GM21786 (cell line): ENCODE measurements at regions not wholly inside any gene's neighbourhood (a gene's known extent, or its start where the extent isn't known, plus 50 kb on each side); places are given as distances from the start of the nearest gene placed in this dataset.
"Not testable (repeated sequence)": the region's sequence is repeated elsewhere in the genome, so short reads cannot be mapped to it uniquely, and the experiment has no call there.

Experiments used
- ATAC-seq: cut with Tn5 transposase; IDR thresholded peaks from one replicate; pipeline ENCODE4 v1.9.1; 2021; ENCODE audit not compliant: unreplicated experiment

GRCh38 chr18:34521040-34521439 lies 189.1 kb upstream of the DTNA start:
- no peak for ATAC-seq

DNA sequence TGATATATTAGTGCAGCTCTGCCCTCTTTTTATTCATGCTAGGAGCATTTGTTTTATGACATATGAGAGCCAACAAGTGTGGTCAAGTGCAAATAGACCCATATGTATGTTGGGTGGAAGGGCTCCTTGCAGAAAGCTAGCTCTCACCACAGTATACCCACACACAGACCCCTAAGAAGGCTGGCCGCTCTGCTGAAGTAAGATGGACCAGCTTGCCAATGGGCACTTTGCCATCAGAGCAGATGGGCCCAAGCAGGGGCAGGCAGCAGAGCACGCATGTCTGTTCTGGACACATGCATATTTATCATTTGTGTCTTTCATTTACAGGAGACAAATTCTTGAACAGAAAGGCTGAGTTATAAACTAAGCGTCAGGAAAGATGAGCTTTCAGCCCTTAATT lies 187.5 kb upstream of the DTNA start:
- ATAC-seq, result no peak

DNA sequence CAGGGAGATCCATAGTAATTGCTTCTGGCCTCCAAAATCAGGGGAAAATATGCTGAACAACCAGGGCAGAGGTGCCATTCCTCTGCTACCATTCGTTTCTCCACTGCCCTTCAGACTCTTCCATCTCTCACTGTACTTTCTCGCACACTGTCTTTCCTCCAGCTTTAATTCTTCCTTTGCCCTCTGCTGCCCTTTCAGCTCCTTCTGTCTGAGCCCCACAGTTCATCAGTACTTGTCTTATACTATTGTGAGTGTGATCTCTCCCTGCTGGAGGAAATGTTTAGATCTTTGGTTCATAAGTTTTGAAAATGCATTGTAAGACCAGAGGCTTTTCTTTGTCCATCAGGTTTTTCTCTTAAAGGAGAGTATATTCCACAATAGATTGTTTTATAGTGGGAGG lies 184.9 kb upstream of the DTNA start:
- ATAC-seq, result no peak

DNA sequence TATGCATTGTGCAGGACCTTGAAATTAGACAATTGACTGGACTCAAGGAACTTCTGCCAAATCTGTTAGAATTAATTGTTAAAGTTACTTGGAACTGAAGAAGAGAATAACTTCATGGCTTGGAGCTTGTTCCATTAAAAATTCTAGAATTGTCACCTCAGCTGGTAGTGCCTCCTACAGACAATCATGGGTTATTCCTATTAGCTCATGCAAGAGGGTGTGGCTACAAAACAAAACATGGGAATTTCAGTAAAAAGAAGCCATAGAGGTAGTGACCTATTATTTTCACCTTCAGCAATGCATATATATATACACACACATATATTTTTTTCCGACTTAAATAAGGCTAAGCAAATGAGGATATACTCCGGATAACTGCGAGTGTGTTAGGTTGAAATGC lies 181.9 kb upstream of the DTNA start:
- no peak for ATAC-seq

- ATAC-seq, result no peak
Observed at GRCh38 chr18:34529358-34530335, 180.5 kb upstream of the DTNA start.

DNA sequence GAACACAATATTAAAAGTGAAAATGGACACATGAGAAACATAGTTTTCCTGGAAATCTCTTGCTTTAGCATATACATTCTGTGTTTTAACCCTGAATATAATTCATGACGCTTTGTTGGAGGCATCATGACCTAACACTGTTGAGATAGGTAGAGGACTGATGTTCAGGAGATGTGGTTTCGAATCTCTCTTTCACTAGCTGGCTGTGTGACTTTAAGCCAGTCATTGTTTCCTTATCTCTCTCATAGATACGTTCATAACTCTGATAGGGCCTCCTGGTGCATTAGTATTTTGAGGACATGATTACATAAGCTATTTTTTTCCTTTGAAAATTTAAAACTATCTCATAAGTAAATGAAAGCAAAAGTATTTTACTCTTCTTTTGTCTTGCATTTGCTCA lies 179.0 kb upstream of the DTNA start:
- ATAC-seq, result no peak

- ATAC-seq, result not testable (repeated sequence)
Observed at GRCh38 chr18:34534642-34535041, 175.5 kb upstream of the DTNA start.

- ATAC-seq, result no peak
Observed at GRCh38 chr18:34540897-34541296, 169.2 kb upstream of the DTNA start.

GRCh38 chr18:34542625-34543024 lies 167.5 kb upstream of the DTNA start:
- no peak for ATAC-seq

DNA sequence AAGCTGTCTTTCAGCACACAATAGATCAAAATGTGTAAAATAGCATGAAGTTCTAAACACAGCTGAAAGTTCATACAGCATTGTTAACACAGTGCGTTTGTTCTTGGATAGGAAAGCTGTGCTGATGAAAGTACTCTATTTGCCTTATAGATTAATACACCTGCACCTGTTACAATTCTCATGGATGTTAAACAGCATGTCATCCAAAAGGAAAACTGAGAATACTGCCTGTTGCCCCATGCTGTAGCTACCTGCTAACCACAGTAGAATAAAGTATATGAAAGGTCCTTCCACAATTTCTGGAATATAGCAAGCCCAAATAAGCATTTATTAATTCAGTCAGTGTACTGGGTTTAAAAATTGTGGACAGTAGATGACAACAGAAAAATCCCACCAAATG lies 166.7 kb upstream of the DTNA start:
- ATAC-seq, result no peak

GRCh38 chr18:34543945-34544344 lies 166.2 kb upstream of the DTNA start:
- no peak for ATAC-seq

GRCh38 chr18:34544930-34545329 lies 165.2 kb upstream of the DTNA start:
- ATAC-seq, result no peak

DNA sequence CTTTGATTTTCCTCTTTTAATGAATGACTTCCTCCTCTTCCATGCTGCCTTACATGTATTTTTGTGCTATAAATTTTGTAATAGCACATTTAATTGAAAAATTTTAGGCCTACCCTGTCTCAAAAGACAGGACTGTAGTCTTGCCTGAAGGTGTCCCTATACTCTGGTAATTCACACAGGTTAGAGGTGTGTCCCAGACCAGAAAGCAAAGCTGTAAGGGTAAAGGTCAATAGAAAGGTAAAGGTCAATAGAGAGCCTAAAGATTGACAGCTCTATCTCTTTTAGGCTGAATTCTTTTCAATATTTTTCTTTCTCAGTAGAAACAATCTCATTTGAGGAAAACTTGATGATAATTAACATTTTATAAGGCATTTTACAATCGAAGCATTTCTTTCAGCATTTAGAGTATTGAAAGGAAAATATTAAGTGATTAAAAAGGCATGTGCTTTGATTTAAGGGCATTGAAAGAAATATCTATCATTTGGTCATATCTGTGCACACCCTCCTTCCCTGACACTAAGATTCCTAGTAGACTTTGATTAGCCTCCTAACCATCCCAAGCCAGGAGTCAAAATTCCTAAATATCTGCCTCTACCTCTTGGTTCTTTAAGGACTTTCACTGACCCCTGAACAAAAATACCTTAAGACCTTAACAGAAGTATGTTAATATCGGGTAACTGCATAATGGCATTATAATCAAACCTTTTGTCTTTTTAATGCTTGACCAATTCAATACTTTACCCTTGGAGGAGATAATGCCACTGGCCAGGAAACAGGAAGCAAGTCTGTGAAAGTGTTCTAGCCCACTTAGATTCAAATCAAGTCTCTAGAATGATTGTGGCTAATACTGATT lies 161.8 kb upstream of the DTNA start:
- ATAC-seq, result no peak

DNA sequence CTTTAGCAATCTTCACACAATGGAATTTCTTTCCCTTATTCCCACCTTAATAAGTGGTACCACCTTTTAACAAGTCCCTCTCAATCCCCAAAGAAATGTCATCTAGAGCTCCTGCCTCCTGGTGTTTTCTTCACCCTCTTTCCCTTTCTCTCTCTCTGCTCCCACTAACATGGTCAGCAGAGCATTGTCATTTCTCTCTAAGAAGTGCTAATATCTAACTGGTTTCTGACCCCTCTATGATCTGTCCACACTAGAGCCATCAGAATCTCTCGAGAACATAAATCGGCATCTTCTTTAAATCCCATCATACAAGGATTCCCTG lies 161.2 kb upstream of the DTNA start:
- ATAC-seq, result no peak

DNA sequence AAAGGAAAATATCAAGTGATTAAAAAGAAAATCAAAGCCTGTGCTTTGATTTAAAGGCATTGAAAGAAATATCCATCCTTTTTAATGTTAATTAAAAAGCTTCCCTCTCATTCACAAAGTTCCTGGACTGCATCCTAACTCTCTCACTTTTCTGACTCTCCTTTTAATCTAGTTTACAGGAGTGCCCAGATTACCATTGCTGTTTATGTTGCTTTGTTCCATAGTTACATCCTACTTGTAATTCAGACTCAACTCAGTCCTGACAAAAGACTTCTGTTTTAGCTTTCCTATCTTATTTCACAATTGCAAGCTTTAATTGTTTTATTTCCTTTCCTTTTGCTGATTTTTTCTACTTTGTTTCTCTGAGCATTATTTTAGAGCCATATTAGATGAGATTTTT lies 160.7 kb upstream of the DTNA start:
- no peak for ATAC-seq

DNA sequence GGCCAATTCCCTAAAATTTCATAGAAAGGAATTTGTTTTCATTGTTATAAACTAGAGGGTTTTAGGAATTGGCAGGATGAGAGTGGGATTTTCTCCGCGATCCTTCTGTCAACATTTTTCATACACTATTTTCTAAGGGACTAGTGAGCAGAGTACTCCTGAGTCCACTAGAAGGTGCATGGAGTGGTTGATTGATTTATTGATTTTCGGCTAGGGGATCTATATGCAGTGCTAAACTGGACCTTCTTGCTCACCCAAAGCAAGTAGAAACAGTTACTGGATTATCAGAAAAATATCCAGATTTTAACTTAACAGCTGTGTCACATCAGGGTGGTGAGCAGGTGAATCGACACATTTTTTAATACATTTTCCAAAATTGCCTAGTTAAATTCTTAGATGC lies 159.9 kb upstream of the DTNA start:
- no peak for ATAC-seq

GRCh38 chr18:34550902-34551301 lies 159.2 kb upstream of the DTNA start:
- no peak for ATAC-seq

- ATAC-seq, result no peak
Observed at GRCh38 chr18:34551824-34552223, 158.3 kb upstream of the DTNA start.

DNA sequence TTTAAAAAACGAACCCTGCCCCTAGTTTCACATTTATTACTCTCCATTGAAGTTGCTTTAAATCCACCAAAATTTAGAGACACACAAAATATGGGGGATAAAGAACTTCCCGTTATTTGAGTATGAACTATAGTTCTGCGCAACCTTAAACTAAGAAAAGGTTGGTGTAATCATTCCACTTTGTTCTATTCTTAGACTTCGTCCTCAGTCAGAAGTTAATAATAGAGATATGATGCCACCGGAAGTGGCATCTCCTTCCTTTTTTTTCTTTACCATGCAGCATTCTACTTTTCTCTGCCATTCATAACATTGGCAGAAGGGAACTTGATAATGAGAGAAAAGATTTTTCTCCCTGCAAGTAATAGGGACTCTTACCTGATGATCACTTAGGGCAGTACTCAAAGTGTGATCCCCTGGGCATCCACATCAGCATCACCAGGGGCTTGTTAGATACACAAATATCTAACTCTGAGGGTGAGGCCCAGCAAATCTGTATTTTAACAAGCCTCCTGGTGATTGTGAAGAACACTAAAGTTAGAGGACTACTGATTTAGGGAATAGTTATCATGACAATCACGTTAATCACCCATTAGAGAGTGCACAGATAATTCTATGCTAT lies 147.7 kb upstream of the DTNA start:
- ATAC-seq, result no peak

GRCh38 chr18:34567857-34568256 lies 142.2 kb upstream of the DTNA start:
- no peak for ATAC-seq

DNA sequence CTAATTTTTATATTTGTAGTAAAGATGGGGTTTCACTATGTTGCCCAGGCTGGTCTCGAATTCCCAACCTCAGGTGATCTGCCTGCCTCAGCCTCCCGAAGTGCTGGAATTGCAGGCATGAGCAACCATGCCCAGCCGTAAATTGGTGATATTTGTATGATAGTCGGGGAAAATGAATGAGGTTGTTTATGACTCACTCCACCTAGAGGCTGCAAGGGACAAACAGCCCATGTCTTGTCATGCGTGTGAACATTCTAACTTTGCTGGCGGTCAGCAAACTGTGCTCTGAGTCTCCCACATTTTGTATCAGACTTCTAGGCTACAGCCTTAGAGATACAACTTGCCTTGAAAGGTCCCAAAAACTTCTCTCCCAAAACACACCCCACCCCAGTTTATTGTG lies 133.5 kb upstream of the DTNA start:
- no peak for ATAC-seq

DNA sequence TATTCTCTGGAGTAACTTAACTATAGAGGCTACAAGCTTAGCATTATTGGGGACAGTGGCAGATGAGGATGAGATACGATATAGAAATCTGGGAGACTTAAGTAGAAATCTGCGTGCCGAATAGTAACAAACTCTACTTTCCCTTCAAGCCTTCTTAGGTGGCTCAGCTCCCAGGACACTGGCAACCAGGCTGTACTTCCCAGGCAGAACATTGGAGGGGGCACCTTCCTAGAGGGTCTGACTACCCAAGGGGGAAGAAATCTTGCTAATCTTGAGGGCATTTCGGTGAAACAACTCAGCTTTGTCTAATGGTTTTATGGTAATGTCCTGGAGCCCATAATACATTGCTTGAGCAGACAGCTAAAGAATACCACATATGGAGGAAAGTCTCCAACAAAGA lies 126.2 kb upstream of the DTNA start:
- ATAC-seq, result no peak
